ENCODE measurements at regions not wholly inside any gene's neighbourhood (a gene's known extent, or its start where the extent isn't known, plus 50 kb on each side); places are given as distances from the start of the nearest gene placed in this dataset.

GRCh38 chr22:49480896-49481658 is 346.6 kb downstream of the BRD1 start:
- no peak overlapping the region for H2AFZ ChIP-seq (replicated peaks; ENCODE audit: low read length, poor library complexity)
- no peak overlapping the region for H3K9ac ChIP-seq (ENCODE audit: low read depth, low read length)
- TF ChIP-seq SMC3 (IDR thresholded peaks at IDR 0.05; ENCODE audit: low read depth, low read length): no peak
- no peak for TF ChIP-seq POLR2A (IDR thresholded peaks at IDR 0.05; ENCODE audit: low read depth, low read length)
- no peak for TF ChIP-seq MXI1 (IDR thresholded peaks at IDR 0.05; ENCODE audit: borderline replicate concordance, low read depth, low read length)
- no peak for TF ChIP-seq CTCF (conservative IDR thresholded peaks at IDR 0.05; ENCODE audit: low read depth, low read length)
- no peak for TF ChIP-seq ELK1 (IDR thresholded peaks at IDR 0.05; ENCODE audit: borderline replicate concordance, low read depth, low read length)
- TF ChIP-seq NFE2L2 (IDR thresholded peaks at IDR 0.05; ENCODE audit: low read depth, low read length): no peak
- TF ChIP-seq MAFK (IDR thresholded peaks at IDR 0.05; ENCODE audit: low read depth, low read length): no peak
- TF ChIP-seq RFX5 (IDR thresholded peaks at IDR 0.05; ENCODE audit: low read depth, low read length): no peak
- ChIA-PET POLR2A (ENCODE audit: unreplicated experiment) (no interaction called here), CTCF (no interaction called here)
- no peak overlapping the region for H3K18ac ChIP-seq (ENCODE audit: low read depth, low read length)
- H4K5ac ChIP-seq (ENCODE audit: low read depth, low read length): no peak overlapping the region
- H3K14ac ChIP-seq (replicated peaks; ENCODE audit: low read depth, low read length): no peak overlapping the region
- no peak overlapping the region for H3K56ac ChIP-seq (ENCODE audit: extremely low read depth, insufficient read depth, low read length)
- H3K79me1 ChIP-seq (ENCODE audit: low read depth in 1 of 2, low read length in 2 of 2): no peaks in the 10 kb centered on the region
- H3K4ac ChIP-seq (ENCODE audit: low read depth, low read length): no peak overlapping the region
- H3K9me1 ChIP-seq (ENCODE audit: insufficient read depth, low read length): no peaks in the 10 kb centered on the region
- H2BK20ac ChIP-seq (ENCODE audit: low read depth, low read length): no peak overlapping the region
- no peak overlapping the region for H3K27ac ChIP-seq (ENCODE audit: insufficient read depth, low read length)
- in situ Hi-C loops (cut with MboI; ENCODE audit: low sequenced_read_pairs) (no loop called here), intact Hi-C loops (cut with micrococcal nuclease) (no loop called here), dilution Hi-C loops (cut with HindIII; ENCODE audit: low sequenced_read_pairs, unreplicated experiment) (no loop called here)
- no peak overlapping the region for H2BK120ac ChIP-seq (ENCODE audit: low read depth, low read length)
- no peaks in the 10 kb centered on the region for H3K4me1 ChIP-seq (ENCODE audit: control insufficient read depth, insufficient read depth, low read length)
- no peak overlapping the region for H2BK15ac ChIP-seq (ENCODE audit: low read depth, low read length)
- no peak for DNase-seq
- no peak overlapping the region for H4K8ac ChIP-seq (ENCODE audit: low read depth in 2 of 2, low read length in 2 of 2)
- no peaks in the 10 kb centered on the region for H3K27me3 ChIP-seq (ENCODE audit: control insufficient read depth, insufficient read depth, low read length)
- ATAC-seq (ENCODE audit: low read depth): no peak
- no peak overlapping the region for H3K23ac ChIP-seq (ENCODE audit: low read depth, low read length)
- H4K91ac ChIP-seq (ENCODE audit: insufficient read depth, low read depth, low read length): no peak overlapping the region
- H4K20me1 ChIP-seq (ENCODE audit: insufficient read depth, low read length): no peaks in the 10 kb centered on the region
- no peaks in the 10 kb centered on the region for H3K36me3 ChIP-seq (ENCODE audit: control insufficient read depth, insufficient read depth, low read length)
- no peak overlapping the region for H3K4me2 ChIP-seq (ENCODE audit: low read depth, low read length)
- no TSS peak for BruUV-seq (replicated peaks)
- no peak overlapping the region for H2AK9ac ChIP-seq (replicated peaks; ENCODE audit: low read depth, low read length, poor library complexity)
- H3K4me3 ChIP-seq (ENCODE audit: insufficient read depth, low read depth, low read length): no peak overlapping the region
- WGBS, 2 experiments (ENCODE audit: extremely low coverage in 2 of 2, insufficient read length in 1 of 2): 54% methylated on average over 16 of the region's 23 CpGs; no CpG with 5 or more reads in 1 of the 2 experiments
- H2BK5ac ChIP-seq (ENCODE audit: low read depth, low read length, poor library complexity, severe bottlenecking): no peak overlapping the region
- H3K9me3 ChIP-seq (ENCODE audit: control insufficient read depth, insufficient read depth, low read length): peaks cover 46% of the 10 kb centered on the region
- no peak overlapping the region for H2AK5ac ChIP-seq (ENCODE audit: low read depth, low read length)

Measured in IMR-90 (cell line).